Fibroblast of lung (primary cell): ENCODE measurements at regions not wholly inside any gene's neighbourhood (a gene's known extent, or its start where the extent isn't known, plus 50 kb on each side); places are given as distances from the start of the nearest gene placed in this dataset.
A peak's percentile ranks its signal among the peaks of the same experiment; 100 is the strongest.

Source experiments
- DNase-seq, 2 donors: peaks; one replicate each; pipeline versions ENCODE4 v3.0.0 to v3.0.0-alpha.2; 2010; ENCODE audit warnings: low read depth in 2 of 2
- H2AFZ ChIP-seq: 2 replicates; pipeline ENCODE4 v1.5.1; 2012; ENCODE audit warnings: low read length, control low read depth, inconsistent platforms
- H3K27ac ChIP-seq: 2 replicates; pipeline ENCODE4 v1.5.1; 2011; ENCODE audit warnings: low read length, control low read depth; ENCODE audit not compliant: insufficient read depth
- H3K27me3 ChIP-seq: 2 replicates; pipeline ENCODE4 v1.5.1; 2011; ENCODE audit warnings: mild to moderate bottlenecking, low read length; ENCODE audit not compliant: control insufficient read depth, insufficient read depth
- H3K36me3 ChIP-seq: 2 replicates; pipeline ENCODE4 v1.5.1; 2011; ENCODE audit warnings: low read length; ENCODE audit not compliant: control insufficient read depth, insufficient read depth
- H3K4me1 ChIP-seq: 2 replicates; pipeline ENCODE4 v1.5.1; 2011; ENCODE audit warnings: low read length; ENCODE audit not compliant: control insufficient read depth, insufficient read depth; ENCODE audit errors: extremely low read depth
- H3K4me2 ChIP-seq: 2 replicates; pipeline ENCODE4 v1.5.1; 2011; ENCODE audit warnings: low read length, control low read depth; ENCODE audit not compliant: insufficient read depth; ENCODE audit errors: extremely low read depth
- H3K4me3 ChIP-seq, 4 experiments: fragments of 200-600 bp in 1 of 4; sonication (generic) in 1 of 4; replicated peaks in 1 of 4; 2 replicates each; pipeline ENCODE4 v1.5.1; 2011 to 2016; ENCODE audit warnings: low read length in 4 of 4, low read depth in 3 of 4, mild to moderate bottlenecking in 3 of 4, control low read depth in 2 of 4, inconsistent platforms in 1 of 4, mixed read lengths in 1 of 4; ENCODE audit not compliant: insufficient read depth in 1 of 4; ENCODE audit errors: control extremely low read depth in 1 of 4
- H3K79me2 ChIP-seq: 2 replicates; pipeline ENCODE4 v1.5.1; 2012; ENCODE audit warnings: mild to moderate bottlenecking, low read length, inconsistent platforms; ENCODE audit not compliant: control insufficient read depth, insufficient read depth
- H3K9ac ChIP-seq: 2 replicates; pipeline ENCODE4 v1.5.1; 2011; ENCODE audit warnings: mild to moderate bottlenecking, low read length, control low read depth; ENCODE audit not compliant: insufficient read depth
- H3K9me3 ChIP-seq: 2 replicates; pipeline ENCODE4 v1.5.1; 2012; ENCODE audit warnings: low read depth, low read length; ENCODE audit not compliant: control insufficient read depth, insufficient read depth
- H4K20me1 ChIP-seq: 2 replicates; pipeline ENCODE4 v1.5.1; 2011; ENCODE audit warnings: low read length; ENCODE audit not compliant: control insufficient read depth, insufficient read depth; ENCODE audit errors: extremely low read depth
- CTCF ChIP-seq, 2 donors: IDR thresholded peaks in 1 of 2; conservative IDR thresholded peaks in 1 of 2; 1 replicate in 1 of 2; 2 replicates in 1 of 2; pipeline ENCODE4 v1.5.1; 2011 to 2012; ENCODE audit warnings: low read length in 2 of 2, control low read depth in 1 of 2, inconsistent platforms in 1 of 2, low read depth in 1 of 2, mild to moderate bottlenecking in 1 of 2
- EZH2 ChIP-seq: IDR thresholded peaks from 2 replicates; pipeline ENCODE4 v1.5.1; 2012; ENCODE audit warnings: low read length, control low read depth, mild to moderate bottlenecking; ENCODE audit errors: missing control alignments

GRCh38 chr16:51271156-51271701 lies 120.2 kb upstream of the SALL1 start:
- Histone ChIP-seq H3K27ac (no peak overlapping the region), H3K9ac (no peak overlapping the region), H3K36me3 (no peaks in the 10 kb centered on the region), H3K27me3 (no peaks in the 10 kb centered on the region), H3K79me2 (no peaks in the 10 kb centered on the region), H3K9me3 (no peaks in the 10 kb centered on the region), H3K4me3 (no peak overlapping the region), H3K4me1 (no peaks in the 10 kb centered on the region), H3K4me2 (no peak overlapping the region), H2AFZ (no peak overlapping the region), H4K20me1 (no peaks in the 10 kb centered on the region)
- TF ChIP-seq CTCF (conservative IDR thresholded peaks at IDR 0.05 in 1 of 2, IDR thresholded peaks at IDR 0.05 in 1 of 2; ENCODE audit: low read depth in 1 of 2, low read length in 2 of 2) (no peak), EZH2 (no peak)
- peak in 1 of 2 donors; percentile 36 for DNase-seq

GRCh38 chr16:51268237-51268636 lies 117.2 kb upstream of the SALL1 start:
- Histone ChIP-seq H3K27ac (no peak overlapping the region), H3K9ac (no peak overlapping the region), H4K20me1 (no peaks in the 10 kb centered on the region), H3K27me3 (no peaks in the 10 kb centered on the region), H3K36me3 (no peaks in the 10 kb centered on the region), H3K4me3 (no peak overlapping the region), H3K79me2 (no peaks in the 10 kb centered on the region), H3K4me2 (no peak overlapping the region), H3K9me3 (no peaks in the 10 kb centered on the region), H3K4me1 (no peaks in the 10 kb centered on the region), H2AFZ (no peak overlapping the region)
- TF ChIP-seq EZH2 = no peak
- no peak for TF ChIP-seq CTCF (conservative IDR thresholded peaks at IDR 0.05 in 1 of 2, IDR thresholded peaks at IDR 0.05 in 1 of 2; ENCODE audit: low read depth in 1 of 2, low read length in 2 of 2)
- no peak for DNase-seq

DNA sequence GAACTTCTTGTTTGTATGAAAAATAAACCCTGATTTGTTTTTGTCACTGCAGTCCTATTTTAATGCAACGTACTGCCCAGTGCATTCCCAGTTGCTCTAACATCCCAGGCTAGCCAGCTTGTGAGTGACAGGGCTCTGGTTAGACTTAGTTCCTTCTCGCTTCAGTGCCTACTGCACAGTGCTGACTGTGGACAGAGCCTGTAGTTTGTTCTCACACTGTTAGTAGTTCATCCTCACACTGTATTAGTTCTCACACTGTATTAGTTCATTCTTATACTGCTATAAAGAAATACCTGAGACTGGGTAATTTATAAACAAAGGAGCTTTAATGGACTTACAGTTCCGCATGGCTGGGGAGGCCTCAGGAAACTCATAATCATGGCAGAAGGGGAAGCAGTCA lies 116.6 kb upstream of the SALL1 start:
- H2AFZ ChIP-seq = no peak overlapping the region
- no peaks in the 10 kb centered on the region for H3K4me1 ChIP-seq
- H3K4me3 ChIP-seq = no peak overlapping the region

More for the DNA sequence above, 116.6 kb upstream of the SALL1 start:
- Histone ChIP-seq H3K27ac (no peak overlapping the region), H3K79me2 (no peaks in the 10 kb centered on the region), H3K9me3 (no peaks in the 10 kb centered on the region), H3K36me3 (no peaks in the 10 kb centered on the region), H4K20me1 (no peaks in the 10 kb centered on the region), H3K9ac (no peak overlapping the region), H3K27me3 (no peaks in the 10 kb centered on the region), H3K4me2 (no peak overlapping the region)
- DNase-seq = no peak
- TF ChIP-seq EZH2 (no peak), CTCF (conservative IDR thresholded peaks at IDR 0.05 in 1 of 2, IDR thresholded peaks at IDR 0.05 in 1 of 2; ENCODE audit: low read depth in 1 of 2, low read length in 2 of 2) (no peak)
